HG03521 (cell line): ENCODE measurements at regions not wholly inside any gene's neighbourhood (a gene's known extent, or its start where the extent isn't known, plus 50 kb on each side); places are given as distances from the start of the nearest gene placed in this dataset.
"Not testable (repeated sequence)": the region's sequence is repeated elsewhere in the genome, so short reads cannot be mapped to it uniquely, and the experiment has no call there.

Source experiments
- ATAC-seq: cut with Tn5 transposase; IDR thresholded peaks from one replicate; pipeline ENCODE4 v1.9.1; 2021; ENCODE audit warnings: mild to moderate bottlenecking, moderate library complexity; ENCODE audit not compliant: unreplicated experiment

DNA sequence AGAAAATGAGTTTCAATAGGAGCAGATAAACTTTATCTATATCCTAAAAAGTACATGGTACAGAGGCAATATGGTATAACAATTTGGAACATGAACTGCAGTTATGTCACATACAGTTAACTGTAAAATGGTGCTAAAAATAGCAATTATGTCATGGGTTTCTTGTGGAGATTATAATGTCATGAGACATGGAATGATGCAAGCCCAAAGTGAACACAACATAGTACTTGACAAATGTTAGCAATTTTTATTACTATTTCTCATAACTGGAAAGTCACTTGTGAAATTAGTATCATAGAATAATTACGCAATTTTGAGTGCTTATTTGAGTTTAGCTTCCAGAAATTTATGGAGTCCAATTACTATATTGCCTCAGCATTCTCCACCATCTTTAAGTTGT is 1263.4 kb downstream of the DSC3 start:
- ATAC-seq = no peak

DNA sequence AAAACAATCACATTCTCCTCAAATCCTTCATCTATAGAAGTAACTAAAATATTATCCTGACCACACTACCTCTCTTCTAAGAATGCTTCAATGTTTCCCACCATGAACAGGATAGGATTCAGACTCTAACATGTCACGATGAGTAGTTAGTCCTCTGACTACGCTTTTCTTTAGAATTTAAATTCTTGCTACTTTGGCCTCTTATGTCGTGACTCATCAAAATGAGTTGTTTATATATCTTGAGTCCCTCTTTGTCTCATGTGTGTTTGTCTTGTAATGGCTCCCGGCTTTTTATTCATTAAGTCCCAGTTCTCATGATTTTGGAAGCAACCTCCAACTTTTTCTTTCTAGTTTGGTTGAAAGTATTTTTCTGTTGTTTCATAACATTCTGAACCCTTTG is 1289.2 kb downstream of the DSC3 start:
- ATAC-seq = no peak

DNA sequence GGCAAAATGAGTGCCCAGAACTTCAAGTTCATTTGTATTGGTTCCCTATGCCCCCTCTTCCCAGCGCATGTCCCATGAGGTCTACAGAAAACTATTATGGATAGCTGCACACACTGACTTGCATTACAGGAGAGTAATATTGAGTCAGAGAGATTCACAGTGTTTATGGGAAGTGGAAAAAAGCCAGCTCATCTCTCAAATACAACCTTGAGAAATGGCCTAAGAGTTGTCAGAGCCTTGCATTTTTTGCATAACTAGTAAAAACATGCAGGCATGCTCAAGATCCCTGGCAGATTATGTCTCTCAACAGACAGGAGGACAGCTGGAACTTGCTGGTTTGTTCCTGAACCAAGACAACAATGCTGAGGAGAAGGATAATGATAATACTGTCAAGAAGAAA is 1292.8 kb downstream of the DSC3 start:
- ATAC-seq = no peak

DNA sequence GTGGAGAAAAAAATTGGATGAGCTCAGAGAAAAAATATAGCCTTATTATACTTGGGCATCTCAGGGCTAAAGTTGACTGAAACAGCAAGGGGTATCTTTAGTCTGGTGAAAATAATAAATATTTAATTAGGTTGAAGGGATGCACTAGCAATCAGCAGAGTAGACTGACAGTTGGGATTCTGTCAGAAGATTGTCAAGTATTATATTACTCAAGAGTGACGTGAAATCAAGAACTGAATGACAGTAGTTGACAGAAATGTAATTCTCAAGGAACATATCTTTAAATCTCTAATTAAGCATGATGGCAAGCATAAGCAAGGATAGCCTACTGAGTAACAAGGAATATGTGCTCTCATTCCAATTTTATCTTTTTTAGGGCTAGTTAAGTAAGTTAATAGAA is 1301.1 kb downstream of the DSC3 start:
- ATAC-seq = no peak

DNA sequence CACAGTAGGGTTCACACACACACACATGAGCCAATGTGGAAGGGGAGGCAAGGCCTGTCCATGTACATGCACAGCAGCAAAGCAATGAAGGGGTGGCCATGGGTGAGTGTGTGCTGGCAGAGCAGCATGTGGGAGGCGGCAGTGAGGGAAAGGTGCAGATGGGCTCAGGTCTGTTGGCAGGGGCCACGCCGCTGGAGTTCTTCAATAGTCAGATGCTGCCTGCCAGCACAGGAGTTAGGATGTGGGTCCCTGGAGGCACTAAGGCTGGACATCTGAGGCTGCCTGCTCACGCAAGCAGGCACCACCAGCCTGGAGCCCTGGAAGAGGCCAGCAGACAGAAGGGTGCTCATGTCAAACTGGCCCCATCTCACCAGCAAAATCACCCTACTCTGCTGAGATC is 1304.9 kb downstream of the DSC3 start:
- no peak for ATAC-seq

DNA sequence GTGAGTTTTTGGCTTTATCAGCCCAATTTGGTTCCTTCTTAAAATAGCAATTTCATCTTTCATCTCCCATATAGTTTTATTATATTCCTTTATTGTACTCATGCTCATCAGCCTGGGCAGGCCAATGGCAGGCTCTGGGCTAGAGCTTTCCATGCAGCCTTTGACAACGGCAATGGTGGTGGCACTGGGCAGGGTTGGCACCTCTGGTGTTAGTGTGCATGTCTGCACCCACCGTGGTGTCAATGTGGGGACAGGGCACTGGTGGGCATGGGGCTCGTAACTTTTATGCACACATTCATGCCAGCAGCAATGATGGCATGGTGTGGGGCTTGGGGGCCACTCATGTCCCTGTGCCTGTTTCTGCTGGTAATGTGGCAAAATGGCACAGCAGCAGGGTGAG is 1305.4 kb downstream of the DSC3 start:
- no peak for ATAC-seq

DNA sequence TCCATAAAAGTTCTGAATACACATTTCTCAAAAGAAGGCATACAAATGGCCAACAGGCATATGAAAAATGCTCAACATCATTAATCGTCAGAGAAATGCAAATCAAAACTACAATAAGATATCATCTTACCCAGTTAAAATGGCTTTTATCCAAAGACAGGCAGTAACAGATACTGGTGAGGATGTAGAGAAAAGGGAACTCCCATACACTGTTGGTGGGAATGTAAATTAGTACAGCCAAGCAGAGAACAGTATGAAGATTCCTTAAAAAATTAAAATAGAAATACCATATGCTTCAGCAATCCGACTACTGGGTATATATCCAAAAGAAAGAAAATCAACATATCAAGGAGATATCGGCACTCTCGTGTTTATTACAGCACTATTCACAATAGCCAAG is 1312.5 kb downstream of the DSC3 start:
- no peak for ATAC-seq

DNA sequence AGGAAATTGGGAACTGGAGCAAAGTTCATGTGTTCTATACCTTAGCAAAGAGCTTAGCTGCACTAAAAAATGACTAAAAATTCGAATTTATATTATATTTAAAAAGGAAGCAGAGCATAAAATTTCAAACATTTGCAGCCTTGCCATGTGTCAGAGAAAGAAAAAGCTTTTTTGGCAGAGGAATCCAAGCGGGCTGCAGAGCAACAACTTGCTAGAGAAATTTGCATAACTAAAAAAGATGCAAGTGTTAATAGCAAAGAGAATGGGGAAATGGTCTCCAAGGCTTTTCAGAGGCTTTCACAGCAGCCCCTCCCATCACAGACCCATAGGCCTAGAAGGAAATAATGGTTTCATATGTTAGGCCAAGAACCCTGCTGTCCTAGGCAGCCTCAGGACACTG is 1315.9 kb downstream of the DSC3 start:
- no peak for ATAC-seq

DNA sequence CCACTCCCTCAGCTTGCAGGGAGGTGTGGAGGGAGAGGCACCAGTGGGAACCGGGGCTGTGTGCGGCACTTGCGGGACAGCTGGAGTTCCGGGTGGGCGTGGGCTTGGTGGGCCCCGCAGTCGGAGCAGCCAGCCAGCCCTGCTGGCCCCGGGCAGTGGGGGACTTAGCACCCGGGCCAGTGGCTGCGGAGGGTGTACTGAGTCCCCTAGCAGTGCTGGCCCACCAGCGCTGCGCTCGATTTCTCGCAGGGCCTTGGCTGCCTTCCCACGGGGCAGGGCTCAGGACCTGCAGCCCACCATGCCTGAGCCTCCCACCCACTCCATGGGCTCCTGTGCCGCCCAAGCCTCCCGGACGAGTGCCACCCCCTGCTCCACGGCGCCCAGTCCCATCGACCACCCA is 1319.1 kb downstream of the DSC3 start:
- ATAC-seq = not testable (repeated sequence)

DNA sequence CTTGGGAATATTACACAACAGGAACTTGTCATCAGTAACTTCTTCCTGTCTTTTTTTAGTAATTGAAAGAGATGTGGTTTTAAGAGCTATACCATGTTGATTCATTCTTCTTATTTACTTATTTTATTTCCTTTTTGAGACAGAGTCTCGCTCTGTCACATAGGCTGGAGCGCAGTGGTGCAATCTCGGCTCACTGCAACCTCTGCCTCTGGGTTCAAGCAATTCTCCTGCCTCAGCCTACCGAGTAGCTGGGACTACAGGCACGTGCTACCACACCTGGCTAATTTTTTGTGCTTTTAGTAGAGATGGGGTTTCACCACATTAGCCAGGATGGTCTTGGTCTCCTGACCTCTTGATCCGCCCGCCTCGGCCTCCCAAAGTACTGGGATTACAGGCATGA is 1326.6 kb downstream of the DSC3 start:
- ATAC-seq = not testable (repeated sequence)

DNA sequence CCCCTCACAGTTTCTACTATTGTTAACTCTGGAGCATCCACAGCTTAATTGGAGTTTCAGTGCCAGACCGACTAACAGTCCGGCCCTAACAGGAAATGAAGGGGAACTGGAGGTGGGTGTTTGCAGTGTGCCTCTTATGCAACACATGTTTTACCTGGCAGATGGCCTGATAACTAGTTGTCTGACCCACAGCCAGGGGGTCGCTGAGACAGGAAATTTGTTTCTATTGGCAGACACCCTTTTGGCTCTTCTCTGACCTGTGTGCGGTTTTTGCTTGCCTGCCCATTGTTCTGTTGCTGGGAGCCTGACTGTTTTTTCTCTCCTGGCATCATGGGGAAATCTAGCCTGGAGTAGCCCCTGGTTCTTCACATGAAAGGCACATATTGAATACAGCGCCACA is 1329.8 kb downstream of the DSC3 start:
- no peak for ATAC-seq

DNA sequence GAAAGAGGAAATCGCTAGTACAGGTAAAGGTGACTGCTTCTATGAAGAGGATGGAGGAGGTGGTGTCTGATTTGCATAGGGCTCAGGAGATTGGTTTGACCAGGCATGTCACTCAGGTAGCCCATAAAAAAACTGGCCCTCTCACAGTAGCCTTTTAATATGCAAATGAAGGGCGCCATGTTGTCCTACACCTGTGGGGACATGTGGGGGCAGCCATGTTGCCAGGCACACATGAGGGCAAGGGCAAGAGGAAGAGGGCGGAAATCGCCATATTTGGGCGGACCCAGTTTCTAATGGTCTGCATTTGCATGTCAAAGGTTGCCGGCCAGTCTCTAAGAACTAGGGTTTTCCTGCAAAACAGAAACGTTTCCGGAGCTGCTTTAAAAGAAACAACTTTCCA is 1330.6 kb downstream of the DSC3 start:
- ATAC-seq = no peak

DNA sequence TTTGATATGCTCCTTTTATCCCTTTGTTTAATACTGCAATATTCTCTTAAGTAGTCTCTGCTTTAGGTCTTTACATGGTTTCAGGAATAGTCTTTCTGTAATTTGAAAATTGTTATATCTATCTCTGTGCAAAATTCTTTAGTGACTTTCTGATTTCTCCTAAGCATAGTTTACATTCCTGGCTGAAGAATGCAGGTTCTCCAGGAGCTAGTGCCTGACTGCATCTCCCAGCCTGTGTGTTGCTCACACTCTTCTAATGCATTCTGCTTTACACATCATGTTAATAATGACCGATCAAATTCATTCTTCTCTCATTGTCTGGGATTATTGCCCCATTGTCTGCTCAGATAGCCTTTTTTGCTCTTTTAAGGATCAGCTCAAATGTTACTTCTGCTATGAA is 1349.2 kb downstream of the DSC3 start:
- ATAC-seq = no peak

DNA sequence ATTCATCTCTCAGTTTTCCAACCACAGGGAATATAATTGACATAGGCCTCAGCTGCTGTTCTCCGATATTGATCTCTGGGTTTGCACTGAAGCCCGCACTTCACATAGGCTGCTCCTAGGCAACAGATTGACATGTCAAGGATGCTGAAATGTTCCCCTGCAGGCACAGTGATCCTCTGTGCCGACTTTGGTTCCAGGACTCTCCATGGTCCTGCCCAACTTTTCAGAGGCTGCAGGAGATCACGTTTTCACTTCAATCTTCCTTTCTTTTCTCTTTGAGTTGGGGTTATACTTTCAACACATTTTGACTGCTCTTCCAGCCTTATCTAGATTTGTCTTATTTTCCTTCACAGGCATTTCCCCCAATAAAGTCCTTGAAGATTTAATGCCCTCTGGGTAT is 1361.0 kb downstream of the DSC3 start:
- no peak for ATAC-seq

DNA sequence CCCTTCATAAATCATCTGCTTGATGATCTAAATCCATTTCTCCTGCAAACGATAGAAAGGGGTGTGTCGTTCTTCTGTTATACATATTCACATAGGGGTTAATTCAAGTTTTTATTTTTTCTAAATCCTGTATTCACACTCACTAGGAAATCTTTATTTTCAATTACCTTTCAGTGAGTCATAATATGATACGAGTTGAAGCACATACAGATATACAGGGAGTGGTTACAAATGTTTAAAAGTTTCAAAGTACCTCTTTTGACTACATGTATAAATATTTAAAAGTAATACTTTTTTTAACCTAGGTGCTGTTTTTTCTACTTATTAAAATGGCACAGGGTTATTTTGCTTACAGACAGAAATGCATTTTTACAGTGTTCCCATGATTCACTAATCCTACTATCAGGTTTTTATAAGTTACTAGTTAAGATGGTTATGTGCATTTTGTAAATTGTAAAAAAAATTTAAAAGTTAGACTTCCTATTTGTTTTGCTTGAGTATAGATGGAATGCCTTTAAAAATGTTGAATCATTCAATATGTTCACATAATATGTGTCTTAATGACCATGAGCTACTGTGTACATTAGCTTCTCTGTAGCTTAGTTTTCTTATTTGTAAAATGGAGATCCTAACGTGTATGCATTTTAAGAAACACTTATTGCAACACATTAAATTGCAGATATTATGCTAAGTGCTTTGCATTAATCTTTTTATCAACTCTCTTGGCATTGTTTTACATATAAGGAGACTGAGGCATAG is 1378.1 kb downstream of the DSC3 start:
- ATAC-seq = no peak

DNA sequence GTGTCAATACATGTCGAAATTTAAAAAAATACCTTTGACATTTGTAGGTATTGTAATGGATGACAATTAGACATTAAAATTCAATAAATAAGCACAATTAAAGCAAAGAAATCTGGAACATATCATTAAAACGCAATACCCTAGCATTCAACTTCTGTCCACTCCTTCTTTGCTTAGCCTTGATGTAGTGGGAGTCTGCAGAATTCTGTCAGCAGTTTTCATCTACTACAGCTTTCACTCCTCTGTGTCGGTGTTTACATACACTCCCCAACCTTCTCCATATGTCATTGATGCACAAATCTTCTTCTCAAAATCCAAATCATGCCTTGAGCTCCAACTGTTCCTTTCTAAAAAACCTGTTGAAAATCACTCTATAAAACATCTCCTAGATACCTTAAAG is 1380.6 kb downstream of the DSC3 start:
- ATAC-seq = no peak

DNA sequence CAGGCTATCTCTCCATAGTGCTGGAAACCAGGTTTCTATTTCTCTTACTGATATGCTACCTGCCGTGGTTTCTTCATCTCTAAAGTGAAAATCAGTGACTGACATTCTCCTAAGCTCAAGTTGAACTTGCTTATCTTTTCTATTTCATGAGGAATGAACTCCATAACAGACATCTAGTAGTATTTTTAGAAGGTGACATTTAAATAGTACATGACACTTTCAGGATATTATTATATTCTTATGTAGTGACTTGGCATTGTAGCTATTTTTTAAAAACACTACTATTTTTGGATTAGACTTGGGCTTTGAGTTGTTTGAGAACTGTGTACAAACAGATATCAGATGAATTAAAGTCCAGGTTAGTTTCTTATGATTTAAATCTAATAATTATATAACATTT is 1381.8 kb downstream of the DSC3 start:
- no peak for ATAC-seq

DNA sequence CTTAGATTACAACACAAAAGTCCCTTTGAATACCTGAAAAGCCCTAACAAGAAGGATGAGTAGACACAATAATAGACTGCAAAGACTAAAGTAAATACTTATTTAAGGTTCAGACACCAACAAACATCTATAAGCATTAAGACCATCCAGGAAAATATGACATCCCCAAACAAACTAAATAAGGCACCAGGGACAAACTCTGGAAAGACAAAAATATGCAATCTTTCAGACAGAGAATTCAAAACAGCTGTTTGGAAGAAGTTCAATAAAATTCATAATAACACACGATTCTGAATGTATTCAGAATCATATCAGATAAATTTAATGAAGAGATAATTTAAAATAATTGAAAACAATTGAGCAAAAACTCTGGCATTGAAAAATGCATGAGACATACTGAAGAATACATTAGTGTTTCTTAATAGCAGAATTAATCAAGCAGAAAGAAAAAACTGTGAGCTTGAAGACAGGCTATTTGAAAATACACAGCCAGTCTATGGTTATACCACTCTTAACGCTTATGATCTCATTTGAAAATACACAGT is 1388.8 kb downstream of the DSC3 start:
- no peak for ATAC-seq

DNA sequence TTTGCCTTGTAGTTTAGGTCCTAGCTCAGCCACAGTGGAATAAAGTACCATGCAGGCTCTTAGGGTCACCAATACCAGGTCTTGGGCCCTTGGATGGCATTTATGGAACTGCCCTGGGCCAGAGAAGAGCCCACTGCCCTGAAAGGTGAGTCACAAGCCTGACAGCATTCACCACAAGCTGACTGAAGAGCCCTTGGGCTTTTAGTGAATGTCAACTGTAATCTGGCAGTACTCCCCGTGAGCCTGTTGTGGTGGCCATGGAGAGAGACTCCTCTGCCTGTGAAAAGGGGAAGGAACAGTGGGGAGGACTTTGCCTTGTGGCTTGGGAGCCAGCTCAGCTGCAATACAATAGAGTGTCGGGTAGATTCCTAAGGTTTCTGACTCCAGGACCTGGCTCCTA is 1389.7 kb downstream of the DSC3 start:
- ATAC-seq = no peak

DNA sequence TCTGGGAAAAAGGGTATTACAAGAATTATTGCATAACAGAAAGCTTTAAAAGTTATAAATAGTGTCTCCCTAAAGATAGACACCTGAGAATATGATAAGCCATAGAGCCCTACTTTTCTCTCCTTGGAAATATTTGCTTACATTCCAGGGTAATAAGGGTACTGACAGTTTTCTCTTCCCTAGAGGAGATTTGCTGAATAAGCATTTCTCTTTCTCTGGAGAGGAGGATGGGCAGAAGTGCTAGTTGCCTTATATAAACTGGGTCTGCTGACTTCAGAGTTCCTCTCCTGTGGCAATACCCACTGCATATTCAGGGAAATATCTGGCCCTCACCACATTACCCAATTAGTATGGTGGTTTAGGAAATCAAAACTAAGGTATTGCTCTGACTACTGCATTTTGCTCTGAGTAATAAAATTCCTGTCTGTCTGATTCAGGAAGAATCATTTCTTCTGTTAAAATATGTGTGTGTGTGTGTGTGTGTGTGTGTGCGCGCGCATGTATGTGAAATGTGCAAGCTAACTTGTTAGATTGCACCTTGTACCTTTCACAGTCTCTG is 1391.3 kb downstream of the DSC3 start:
- no peak for ATAC-seq

DNA sequence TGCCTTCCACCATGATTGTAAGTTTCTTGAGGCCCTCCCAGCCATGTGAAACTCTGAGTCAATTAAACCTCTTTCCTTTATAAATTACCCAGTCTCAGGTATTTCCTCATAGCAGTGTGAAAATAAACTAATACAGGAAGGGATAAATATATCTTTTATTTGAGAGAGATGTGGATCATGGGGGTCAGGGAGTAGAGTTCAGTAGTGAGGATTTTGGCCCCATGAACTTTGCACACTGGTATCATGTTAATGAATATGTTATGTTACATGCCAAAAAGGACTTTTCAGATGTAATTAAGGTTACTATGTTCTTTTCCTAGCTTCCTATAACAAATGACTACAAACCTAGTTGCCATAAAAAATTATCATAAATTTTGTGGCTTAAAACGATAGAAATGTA is 1393.7 kb downstream of the DSC3 start:
- ATAC-seq = no peak

DNA sequence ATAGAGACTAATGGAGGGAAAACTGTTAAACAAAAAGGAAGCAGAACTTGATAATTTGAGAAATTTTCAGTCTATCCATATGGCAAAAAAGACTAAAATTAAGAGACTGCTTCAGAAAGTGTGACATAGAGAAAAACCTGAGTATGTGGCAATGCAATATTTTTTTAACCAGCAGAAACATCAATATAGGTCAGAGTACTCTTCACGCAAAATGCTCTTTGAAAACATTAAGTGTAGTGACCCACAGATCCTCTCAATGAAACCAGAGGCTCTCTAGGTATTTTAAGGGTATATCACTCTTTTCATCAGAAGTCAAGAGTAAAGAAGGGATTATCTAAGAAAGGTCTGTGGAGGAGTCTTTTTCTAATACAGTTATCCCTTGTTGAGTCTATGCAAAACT is 1394.8 kb downstream of the DSC3 start:
- ATAC-seq = no peak

DNA sequence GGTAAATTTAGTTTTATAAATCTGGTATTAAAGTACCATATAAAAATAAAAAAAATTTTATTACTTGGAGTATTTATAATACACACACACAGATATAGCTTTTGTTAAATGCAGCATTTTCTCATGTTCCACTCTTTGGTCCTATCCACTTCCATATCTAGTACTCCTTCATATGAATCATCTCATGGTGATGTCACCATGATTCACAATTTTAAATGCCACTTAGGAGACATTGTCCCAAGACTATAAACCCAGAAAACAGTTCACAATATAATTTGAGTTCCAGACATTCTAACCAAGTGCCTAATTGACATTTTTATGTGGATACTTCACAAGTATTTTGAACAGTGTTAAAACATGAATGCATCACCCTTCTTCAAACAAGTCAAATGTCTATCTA is 1398.3 kb downstream of the DSC3 start:
- ATAC-seq = no peak
